ENCODE measurements at regions not wholly inside any gene's neighbourhood (a gene's known extent, or its start where the extent isn't known, plus 50 kb on each side); places are given as distances from the start of the nearest gene placed in this dataset.

- in situ Hi-C loops (cut with MboI; ENCODE audit: low pct_unique_long_range_greater_than_20kb, low sequenced_read_pairs, unreplicated experiment), result no loop called here
- DNase-seq (ENCODE audit: low spot score), result no peak
- no peak for TF ChIP-seq CTCF (IDR thresholded peaks at IDR 0.05; ENCODE audit: extremely low read depth, insufficient read depth, missing control alignments)
Observed at GRCh38 chr14:81955123-81955522, 421.5 kb upstream of the SEL1L start.

DNA sequence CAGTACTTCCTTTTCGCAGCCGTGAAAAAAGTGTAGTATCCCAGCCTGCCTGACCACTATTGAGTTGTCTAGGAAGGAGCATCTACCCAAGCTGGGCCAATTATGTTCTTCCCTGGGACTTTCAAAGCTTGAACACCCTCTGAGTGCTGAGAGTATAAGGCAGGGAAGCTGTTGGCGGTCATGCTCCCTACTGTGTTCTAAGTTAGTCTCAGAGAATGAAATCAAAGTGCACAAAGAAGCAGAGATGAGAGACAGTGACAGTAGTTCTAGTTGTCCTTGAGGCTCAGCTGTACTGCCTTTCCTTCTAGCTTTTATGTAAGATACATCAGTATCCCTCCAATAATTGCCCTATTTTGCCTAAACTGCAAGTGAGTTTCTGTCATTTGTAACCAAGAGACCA lies 427.1 kb upstream of the SEL1L start:
- in situ Hi-C loops (cut with MboI; ENCODE audit: low pct_unique_long_range_greater_than_20kb, low sequenced_read_pairs, unreplicated experiment), result no loop called here
- DNase-seq (ENCODE audit: low spot score), result no peak
- no peak for TF ChIP-seq CTCF (IDR thresholded peaks at IDR 0.05; ENCODE audit: extremely low read depth, insufficient read depth, missing control alignments)

DNA sequence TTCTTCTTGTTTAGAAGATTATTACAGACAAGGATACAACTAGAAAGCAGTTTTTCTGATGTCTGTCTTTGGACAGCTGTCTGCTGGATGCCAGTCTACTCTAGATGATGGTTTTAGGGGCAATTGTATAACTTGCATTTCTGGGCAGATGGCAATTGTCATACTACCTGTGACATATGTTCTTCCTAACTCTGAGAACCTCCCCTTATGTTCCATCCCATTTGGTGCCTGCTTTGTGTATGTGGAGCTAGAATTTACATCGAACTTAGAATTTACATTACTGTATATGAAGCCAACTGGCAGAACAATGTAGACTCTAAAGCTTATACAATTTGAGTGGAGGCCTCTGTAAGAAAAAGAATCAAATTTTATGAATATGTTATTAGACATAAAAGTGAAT lies 430.2 kb upstream of the SEL1L start:
- in situ Hi-C loops (cut with MboI; ENCODE audit: low pct_unique_long_range_greater_than_20kb, low sequenced_read_pairs, unreplicated experiment), result no loop called here
- DNase-seq (ENCODE audit: low spot score), result no peak
- no peak for TF ChIP-seq CTCF (IDR thresholded peaks at IDR 0.05; ENCODE audit: extremely low read depth, insufficient read depth, missing control alignments)

GRCh38 chr14:81970307-81970706 lies 436.7 kb upstream of the SEL1L start:
- TF ChIP-seq CTCF (IDR thresholded peaks at IDR 0.05; ENCODE audit: extremely low read depth, insufficient read depth, missing control alignments), result no peak
- in situ Hi-C loops (cut with MboI; ENCODE audit: low pct_unique_long_range_greater_than_20kb, low sequenced_read_pairs, unreplicated experiment), result no loop called here
- DNase-seq (ENCODE audit: low spot score), result no peak

GRCh38 chr14:81971911-81972310 lies 438.3 kb upstream of the SEL1L start:
- TF ChIP-seq CTCF (IDR thresholded peaks at IDR 0.05; ENCODE audit: extremely low read depth, insufficient read depth, missing control alignments), result no peak
- no peak for DNase-seq (ENCODE audit: low spot score)
- in situ Hi-C loops (cut with MboI; ENCODE audit: low pct_unique_long_range_greater_than_20kb, low sequenced_read_pairs, unreplicated experiment), result no loop called here

- in situ Hi-C loops (cut with MboI; ENCODE audit: low pct_unique_long_range_greater_than_20kb, low sequenced_read_pairs, unreplicated experiment), result no loop called here
- no peak for DNase-seq (ENCODE audit: low spot score)
- no peak for TF ChIP-seq CTCF (IDR thresholded peaks at IDR 0.05; ENCODE audit: extremely low read depth, insufficient read depth, missing control alignments)
Observed at GRCh38 chr14:81972601-81973000, 438.9 kb upstream of the SEL1L start.

DNA sequence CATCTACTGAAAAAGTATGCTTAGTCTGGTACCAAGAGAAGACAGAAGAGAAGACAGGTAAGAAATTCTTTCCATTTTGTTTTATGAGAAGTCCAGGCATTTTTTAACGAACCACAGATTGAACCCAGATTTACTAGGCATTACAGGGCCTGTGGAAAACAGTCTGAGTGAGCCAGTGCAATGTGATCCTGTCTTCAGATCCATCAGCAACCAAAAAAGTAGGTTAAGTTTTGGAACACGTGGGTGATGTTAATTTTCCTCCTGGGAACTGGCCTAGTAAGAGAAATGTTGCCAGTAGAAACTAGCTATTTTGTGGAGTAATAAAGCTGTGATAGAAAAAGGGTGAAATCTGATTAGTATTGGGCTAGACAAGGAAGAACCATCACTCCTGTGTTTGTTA lies 440.9 kb upstream of the SEL1L start:
- TF ChIP-seq CTCF (IDR thresholded peaks at IDR 0.05; ENCODE audit: extremely low read depth, insufficient read depth, missing control alignments), result no peak
- DNase-seq (ENCODE audit: low spot score), result no peak
- in situ Hi-C loops (cut with MboI; ENCODE audit: low pct_unique_long_range_greater_than_20kb, low sequenced_read_pairs, unreplicated experiment), result no loop called here
